H1 (cell line): ENCODE measurements at regions not wholly inside any gene's neighbourhood (a gene's known extent, or its start where the extent isn't known, plus 50 kb on each side); places are given as distances from the start of the nearest gene placed in this dataset.

Experiments
- EP300 ChIP-seq, 2 experiments: IDR thresholded peaks; 1 replicate in 1 of 2; 2 replicates in 1 of 2; pipeline ENCODE4 v1.6.1; 2011 to 2012; ENCODE audit warnings: low read depth in 2 of 2, low read length in 2 of 2, mild to moderate bottlenecking in 2 of 2, borderline replicate concordance in 1 of 2, inconsistent platforms in 1 of 2, moderate library complexity in 1 of 2
- MAX ChIP-seq: IDR thresholded peaks from 2 replicates; pipeline ENCODE4 v1.6.1; 2012; ENCODE audit warnings: inconsistent platforms
- YY1 ChIP-seq: IDR thresholded peaks from 2 replicates; pipeline ENCODE4 v1.6.1; 2011; ENCODE audit warnings: low read depth, mild to moderate bottlenecking, low read length

- TF ChIP-seq EP300 (IDR thresholded peaks at IDR 0.05; ENCODE audit: borderline replicate concordance in 1 of 2, low read depth in 2 of 2, low read length in 2 of 2) (no peak), MAX (no peak), YY1 (no peak)
Measured at GRCh38 chr13:66033924-66034323, 1196.2 kb downstream of the PCDH9 start.
